ENCODE measurements at regions not wholly inside any gene's neighbourhood (a gene's known extent, or its start where the extent isn't known, plus 50 kb on each side); places are given as distances from the start of the nearest gene placed in this dataset.

GRCh38 chr2:37587817-37588216 is 83.6 kb downstream of the CDC42EP3 start:
- Histone ChIP-seq H3K36me3 (ENCODE audit: control insufficient read depth in 2 of 3, insufficient read depth in 3 of 3, low read length in 3 of 3) (no peaks in the 10 kb centered on the region), H3K9me3 (ENCODE audit: control insufficient read depth in 2 of 3, insufficient read depth in 1 of 3, low read length in 3 of 3) (no peaks in the 10 kb centered on the region), H3K4me1 (ENCODE audit: control insufficient read depth in 2 of 3, insufficient read depth in 2 of 3, low read depth in 1 of 3, low read length in 3 of 3) (peaks cover 0 to 9% (median 0%) of the 10 kb centered on the region in 3 donors), H3K9ac (ENCODE audit: low read length in 3 of 3) (no peak overlapping the region), H3K27me3 (ENCODE audit: control insufficient read depth, insufficient read depth, low read length) (no peaks in the 10 kb centered on the region), H3K27ac (ENCODE audit: low read depth in 2 of 2, low read length in 2 of 2) (no peak overlapping the region), H3K4me3 (ENCODE audit: low read length in 3 of 3) (no peak overlapping the region)
- intact Hi-C loops (cut with DNase I), result no loop called here
- TF ChIP-seq CTCF (IDR thresholded peaks at IDR 0.05; ENCODE audit: borderline replicate concordance, extremely low read depth, insufficient read depth), result no peak
- FAIRE-seq, result no peak
- DNase-seq, result no peak

GRCh38 chr2:37588316-37588777 is 83.1 kb downstream of the CDC42EP3 start:
- TF ChIP-seq CTCF (IDR thresholded peaks at IDR 0.05; ENCODE audit: borderline replicate concordance, extremely low read depth, insufficient read depth), result no peak
- intact Hi-C loops (cut with DNase I), result no loop called here
- no peak overlapping the region for H3K9ac ChIP-seq (ENCODE audit: low read length in 3 of 3)
- no peaks in the 10 kb centered on the region for H3K27me3 ChIP-seq (ENCODE audit: control insufficient read depth, insufficient read depth, low read length)
- FAIRE-seq (no peak), DNase-seq (no peak)
- no peaks in the 10 kb centered on the region for H3K9me3 ChIP-seq (ENCODE audit: control insufficient read depth in 2 of 3, insufficient read depth in 1 of 3, low read length in 3 of 3)
- peaks cover 0 to 9% (median 0%) of the 10 kb centered on the region in 3 donors for H3K4me1 ChIP-seq (ENCODE audit: control insufficient read depth in 2 of 3, insufficient read depth in 2 of 3, low read depth in 1 of 3, low read length in 3 of 3)
- H3K4me3 ChIP-seq (ENCODE audit: low read length in 3 of 3), result no peak overlapping the region
- no peaks in the 10 kb centered on the region for H3K36me3 ChIP-seq (ENCODE audit: control insufficient read depth in 2 of 3, insufficient read depth in 3 of 3, low read length in 3 of 3)
- no peak overlapping the region for H3K27ac ChIP-seq (ENCODE audit: low read depth in 2 of 2, low read length in 2 of 2)

GRCh38 chr2:37589298-37589697 is 82.1 kb downstream of the CDC42EP3 start:
- peaks cover 0 to 4% (median 0%) of the 10 kb centered on the region in 3 donors for H3K9me3 ChIP-seq (ENCODE audit: control insufficient read depth in 2 of 3, insufficient read depth in 1 of 3, low read length in 3 of 3)
- TF ChIP-seq CTCF (IDR thresholded peaks at IDR 0.05; ENCODE audit: borderline replicate concordance, extremely low read depth, insufficient read depth), result no peak
- no peak overlapping the region for H3K9ac ChIP-seq (ENCODE audit: low read length in 3 of 3)
- no peak for FAIRE-seq
- DNase-seq, result no peak
- H3K27me3 ChIP-seq (ENCODE audit: control insufficient read depth, insufficient read depth, low read length), result no peaks in the 10 kb centered on the region
- H3K27ac ChIP-seq (ENCODE audit: low read depth in 2 of 2, low read length in 2 of 2), result no peak overlapping the region
- H3K36me3 ChIP-seq (ENCODE audit: control insufficient read depth in 2 of 3, insufficient read depth in 3 of 3, low read length in 3 of 3), result no peaks in the 10 kb centered on the region
- H3K4me1 ChIP-seq (ENCODE audit: control insufficient read depth in 2 of 3, insufficient read depth in 2 of 3, low read depth in 1 of 3, low read length in 3 of 3), result peaks cover 0 to 9% (median 0%) of the 10 kb centered on the region in 3 donors
- intact Hi-C loops (cut with DNase I), result no loop called here
- no peak overlapping the region for H3K4me3 ChIP-seq (ENCODE audit: low read length in 3 of 3)

- intact Hi-C loops (cut with DNase I), result no loop called here
- H3K9me3 ChIP-seq (ENCODE audit: control insufficient read depth in 2 of 3, insufficient read depth in 1 of 3, low read length in 3 of 3), result peaks cover 0 to 4% (median 0%) of the 10 kb centered on the region in 3 donors
- no peak for FAIRE-seq
- TF ChIP-seq CTCF (IDR thresholded peaks at IDR 0.05; ENCODE audit: borderline replicate concordance, extremely low read depth, insufficient read depth), result no peak
- peaks cover 0 to 9% (median 0%) of the 10 kb centered on the region in 3 donors for H3K4me1 ChIP-seq (ENCODE audit: control insufficient read depth in 2 of 3, insufficient read depth in 2 of 3, low read depth in 1 of 3, low read length in 3 of 3)
- H3K27me3 ChIP-seq (ENCODE audit: control insufficient read depth, insufficient read depth, low read length), result no peaks in the 10 kb centered on the region
- no peak for DNase-seq
- H3K9ac ChIP-seq (ENCODE audit: low read length in 3 of 3), result no peak overlapping the region
- no peak overlapping the region for H3K4me3 ChIP-seq (ENCODE audit: low read length in 3 of 3)
- H3K36me3 ChIP-seq (ENCODE audit: control insufficient read depth in 2 of 3, insufficient read depth in 3 of 3, low read length in 3 of 3), result no peaks in the 10 kb centered on the region
- H3K27ac ChIP-seq (ENCODE audit: low read depth in 2 of 2, low read length in 2 of 2), result no peak overlapping the region
These were observed 81.3 kb downstream of the CDC42EP3 start for GRCh38 chr2:37590119-37590571.

Measured in kidney (tissue), 13 donors.